NCI-H2196 (cell line): ENCODE measurements at regions not wholly inside any gene's neighbourhood (a gene's known extent, or its start where the extent isn't known, plus 50 kb on each side); places are given as distances from the start of the nearest gene placed in this dataset.

Experiments used
- DNase-seq: peaks from one replicate; lab custom pipeline; 2025; ENCODE audit not compliant: unreplicated experiment; lab: John Stamatoyannopoulos, UW

- peak; percentile 32 for DNase-seq
Observed at GRCh38 chr5:93800988-93801811, 59.8 kb upstream of the POU5F2 start.

- no peak for DNase-seq
Observed at GRCh38 chr5:93794954-93795353, 53.6 kb upstream of the POU5F2 start.

DNA sequence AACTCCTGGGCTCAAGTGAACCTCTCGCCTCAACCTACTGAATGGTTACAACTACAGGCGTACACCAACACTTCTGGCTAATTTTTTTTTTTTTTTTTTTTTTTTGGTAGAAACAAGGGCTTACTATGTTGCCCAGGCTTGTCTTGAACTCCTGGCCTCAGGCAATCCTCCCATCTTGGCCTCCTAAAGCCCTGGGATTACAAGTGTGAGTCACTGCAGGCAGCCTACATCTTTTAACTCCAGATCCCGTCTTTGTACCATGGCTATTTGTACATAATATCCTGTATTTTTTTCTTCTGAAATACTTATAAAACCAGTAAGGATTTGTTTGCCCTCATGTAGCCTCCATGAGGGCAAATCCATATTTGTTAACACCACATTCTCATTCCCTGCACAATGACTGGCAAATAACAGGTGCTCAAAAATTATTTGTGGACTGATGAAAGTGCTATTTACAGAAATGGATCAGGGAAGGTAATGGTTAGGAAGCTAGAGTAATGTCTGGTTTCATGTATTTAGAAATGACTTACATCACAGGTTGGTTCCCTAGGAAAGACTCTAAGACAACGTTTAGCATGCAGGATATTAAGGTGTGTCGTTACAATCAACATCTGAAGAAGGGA is 51.9 kb upstream of the POU5F2 start:
- no peak for DNase-seq

GRCh38 chr5:93791518-93791972 is 50.1 kb upstream of the POU5F2 start:
- DNase-seq, result no peak
